ENCODE measurements at regions not wholly inside any gene's neighbourhood (a gene's known extent, or its start where the extent isn't known, plus 50 kb on each side); places are given as distances from the start of the nearest gene placed in this dataset.

GRCh38 chrX:10819973-10820372, 199.6 kb upstream of the MID1 start:
- DNase-seq = no peak

GRCh38 chrX:10821293-10821692, 200.9 kb upstream of the MID1 start:
- DNase-seq = no peak

- DNase-seq = no peak
Observed at GRCh38 chrX:10828036-10828435, 207.7 kb upstream of the MID1 start.

GRCh38 chrX:10828640-10829039, 208.3 kb upstream of the MID1 start:
- no peak for DNase-seq

GRCh38 chrX:10831716-10832502, 211.5 kb upstream of the MID1 start:
- peak; percentile 58 to 68 for DNase-seq

- DNase-seq = peak; percentile 37 to 54
Observed at GRCh38 chrX:10833299-10834169, 213.1 kb upstream of the MID1 start.

- no peak for DNase-seq
Observed at GRCh38 chrX:10841579-10841978, 221.2 kb upstream of the MID1 start.

GRCh38 chrX:10842646-10843045, 222.3 kb upstream of the MID1 start:
- DNase-seq = no peak

GRCh38 chrX:10847333-10847732, 226.9 kb upstream of the MID1 start:
- no peak for DNase-seq

GRCh38 chrX:10851809-10852208, 231.4 kb upstream of the MID1 start:
- DNase-seq = no peak

- no peak for DNase-seq
Observed at GRCh38 chrX:10854594-10854993, 234.2 kb upstream of the MID1 start.

- no peak for DNase-seq
Observed at GRCh38 chrX:10855845-10856244, 235.5 kb upstream of the MID1 start.

- no peak for DNase-seq
Observed at GRCh38 chrX:10856797-10857196, 236.4 kb upstream of the MID1 start.

- DNase-seq = no peak
Observed at GRCh38 chrX:10859353-10859752, 239.0 kb upstream of the MID1 start.

GRCh38 chrX:10875995-10876394, 235.1 kb upstream of the HCCS start:
- no peak for DNase-seq

GRCh38 chrX:10882484-10882883, 228.6 kb upstream of the HCCS start:
- no peak for DNase-seq

GRCh38 chrX:10884246-10884645, 226.9 kb upstream of the HCCS start:
- no peak for DNase-seq

GRCh38 chrX:10892621-10893225, 218.4 kb upstream of the HCCS start:
- no peak for DNase-seq

- no peak for DNase-seq
Observed at GRCh38 chrX:10893366-10893765, 217.8 kb upstream of the HCCS start.

GRCh38 chrX:10893976-10894375, 217.2 kb upstream of the HCCS start:
- no peak for DNase-seq

- no peak for DNase-seq
Observed at GRCh38 chrX:10897768-10898167, 213.4 kb upstream of the HCCS start.

GRCh38 chrX:10900585-10901289, 210.4 kb upstream of the HCCS start:
- no peak for DNase-seq

GRCh38 chrX:10901290-10901633, 209.9 kb upstream of the HCCS start:
- no peak for DNase-seq
